NCI-H82 (cell line): ENCODE measurements at regions not wholly inside any gene's neighbourhood (a gene's known extent, or its start where the extent isn't known, plus 50 kb on each side); places are given as distances from the start of the nearest gene placed in this dataset.
A peak's percentile ranks its signal among the peaks of the same experiment; 100 is the strongest.
"Not testable (repeated sequence)": the region's sequence is repeated elsewhere in the genome, so short reads cannot be mapped to it uniquely, and the experiment has no call there.

Experiments
- DNase-seq: peaks from one replicate; lab custom pipeline; 2025; lab: John Stamatoyannopoulos, UW

DNA sequence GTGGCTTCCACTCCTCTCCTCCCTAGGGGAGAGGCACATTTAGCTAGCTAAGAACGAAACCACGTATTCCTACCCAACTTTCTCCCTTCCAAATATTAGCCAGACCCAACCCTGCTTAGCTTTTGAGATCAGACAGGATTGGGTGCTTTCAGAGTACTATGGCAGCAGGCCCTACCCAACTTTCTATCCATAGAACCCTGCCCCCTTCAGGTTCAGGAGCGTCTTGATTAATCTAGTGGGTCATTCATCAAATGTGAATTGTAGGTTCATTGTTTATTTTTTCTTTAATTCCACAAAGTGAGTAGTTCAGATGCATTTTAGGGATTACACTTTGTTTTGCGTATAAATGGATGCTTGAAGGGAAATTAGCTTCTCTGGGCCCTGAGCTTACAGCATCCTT lies 188.3 kb downstream of the MIB1 start:
- DNase-seq, result no peak

- no peak for DNase-seq
These were observed 189.6 kb downstream of the MIB1 start for GRCh38 chr18:21930177-21930576.

DNA sequence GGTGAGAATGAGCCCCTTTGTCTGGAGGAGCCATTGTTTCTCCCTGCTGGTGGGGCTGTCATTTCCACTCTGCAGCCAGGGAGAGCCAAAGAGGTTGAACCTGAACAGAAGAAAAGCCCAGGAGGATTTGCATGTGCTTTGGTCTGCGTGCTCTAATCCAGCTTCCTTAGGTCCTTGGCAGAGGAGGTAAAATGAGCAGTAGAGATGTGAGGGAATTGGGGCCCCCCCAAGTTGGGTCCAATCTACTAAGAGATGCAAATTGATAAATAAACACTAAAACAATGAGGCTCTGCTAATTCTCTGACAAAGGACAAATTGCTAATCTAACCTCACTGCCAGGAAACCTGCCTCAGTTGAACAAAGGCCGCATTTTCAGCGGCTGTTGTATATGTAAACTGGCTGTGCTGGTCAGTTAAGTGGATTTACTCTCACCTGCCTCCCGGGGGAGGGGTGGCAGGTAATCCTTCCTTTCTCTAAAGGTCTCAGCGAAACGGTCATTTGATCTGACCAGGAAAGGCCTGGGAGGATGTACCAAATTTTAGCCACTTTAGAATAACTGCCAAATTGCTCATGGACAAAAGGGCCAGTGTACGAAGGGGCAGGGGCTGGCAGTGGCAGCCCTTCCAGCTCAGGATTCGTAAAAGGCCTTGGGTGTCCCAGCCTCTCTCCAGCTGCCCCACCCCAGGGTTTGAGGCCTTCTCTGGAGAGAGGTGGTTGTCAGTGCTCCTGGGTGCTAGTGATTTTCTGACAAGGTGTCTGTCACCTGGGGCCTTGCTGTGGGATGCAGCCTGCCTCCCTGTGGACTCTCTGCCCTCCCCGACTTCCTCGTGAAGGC lies 193.6 kb downstream of the MIB1 start:
- DNase-seq, result peak; percentile 22

DNA sequence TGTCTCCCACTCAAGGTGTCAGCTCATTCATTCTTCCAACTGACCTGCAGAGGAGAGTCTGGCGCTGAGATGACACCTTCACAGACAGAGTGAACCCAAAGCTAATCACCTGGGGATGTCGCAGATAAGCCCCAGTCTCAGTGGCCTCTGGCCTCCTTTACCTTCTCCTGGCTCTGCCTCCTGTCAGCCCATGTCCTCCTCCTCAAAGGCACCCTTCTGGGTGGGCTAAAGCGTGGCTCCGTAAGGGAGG lies 194.1 kb downstream of the MIB1 start:
- DNase-seq, result no peak

- no peak for DNase-seq
These were observed 202.9 kb downstream of the MIB1 start for GRCh38 chr18:21943456-21943855.

DNA sequence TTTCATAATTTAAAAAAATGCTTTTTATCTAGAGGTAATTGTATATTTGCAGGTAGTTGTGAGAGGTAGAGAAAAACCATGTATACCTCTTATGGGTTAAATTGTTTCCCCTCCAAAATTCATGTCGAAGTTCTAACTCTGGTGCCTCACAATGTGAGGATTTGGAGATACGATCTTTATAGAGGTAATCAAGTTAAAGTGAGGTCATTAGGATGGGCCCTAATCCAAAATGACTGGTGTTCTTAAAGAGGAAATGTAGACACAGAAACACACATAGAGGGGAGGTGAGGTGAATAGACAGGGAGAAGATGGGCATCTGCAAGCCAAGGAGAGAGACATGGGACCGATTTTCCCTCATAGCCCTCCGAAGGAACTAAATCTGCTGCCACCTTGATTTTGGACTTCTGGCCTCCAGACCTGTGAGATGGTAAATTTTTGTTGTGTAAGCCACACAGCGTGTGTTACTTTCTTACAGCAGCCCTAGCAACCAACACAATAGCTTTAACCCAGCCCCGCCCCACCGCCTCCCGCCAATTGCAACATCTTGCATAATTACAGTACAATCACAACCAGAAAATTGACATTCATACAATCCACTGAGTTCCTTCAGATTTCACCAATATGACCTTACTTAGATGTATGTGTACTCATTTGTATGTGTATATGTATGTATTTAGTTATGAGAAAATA lies 208.9 kb downstream of the MIB1 start:
- no peak for DNase-seq

GRCh38 chr18:21955757-21956652 lies 213.4 kb upstream of the GATA6 start:
- peak; percentile 83 for DNase-seq

GRCh38 chr18:21958263-21958662 lies 211.1 kb upstream of the GATA6 start:
- no peak for DNase-seq

DNA sequence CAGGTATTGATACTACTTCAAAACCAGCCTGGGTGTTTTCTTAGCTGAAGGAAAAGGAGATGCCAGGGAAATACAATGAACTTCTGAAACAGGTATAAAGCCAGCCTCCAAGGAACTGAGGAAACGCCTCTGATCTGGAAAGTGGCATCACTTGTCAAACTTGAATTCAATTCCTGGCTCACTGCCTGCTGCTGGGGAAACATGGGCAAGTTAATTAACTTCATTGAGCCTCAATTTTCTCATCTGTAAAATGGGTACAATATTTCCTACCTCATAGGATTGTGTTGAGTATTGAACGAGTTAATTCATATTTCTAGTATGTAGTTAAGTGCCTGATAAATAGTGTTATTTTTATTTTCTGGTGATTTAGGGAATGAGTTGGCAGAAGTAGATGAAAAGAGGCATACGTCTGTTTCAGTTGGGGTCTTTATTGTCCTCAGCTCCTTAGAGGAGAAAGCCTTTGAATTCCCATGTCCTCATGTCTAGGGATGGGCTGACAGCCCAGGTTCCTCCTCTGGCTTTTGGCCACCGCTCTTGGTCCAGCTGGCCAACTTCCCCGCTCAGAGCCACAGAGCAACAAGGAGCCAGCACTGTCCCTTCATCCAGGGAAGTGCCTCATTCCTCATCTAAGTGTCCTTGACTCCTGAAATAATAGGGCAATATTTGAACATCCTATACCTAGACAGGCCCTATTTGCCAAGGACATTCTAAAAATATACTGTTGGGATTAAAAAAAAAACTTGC lies 210.5 kb upstream of the GATA6 start:
- DNase-seq, result no peak

DNA sequence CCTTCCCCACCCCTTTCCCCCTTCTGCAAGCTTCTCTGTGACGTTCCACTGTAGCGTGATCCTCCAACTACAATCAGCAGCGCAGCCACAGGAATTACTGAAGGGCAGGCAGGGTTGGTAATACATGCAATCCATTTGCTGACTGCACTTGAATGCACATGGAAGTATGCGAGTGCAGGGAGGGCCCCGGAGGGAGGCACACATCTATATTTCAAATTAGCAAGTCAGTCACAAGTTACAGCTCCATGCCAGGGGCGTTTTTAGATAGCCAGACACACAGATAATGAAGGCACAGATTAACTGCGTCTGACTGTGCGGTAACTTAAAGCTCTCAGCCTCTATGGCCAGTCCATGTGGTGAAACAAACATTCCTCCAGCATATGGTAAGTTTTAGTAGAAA lies 209.2 kb upstream of the GATA6 start:
- DNase-seq, result no peak

- DNase-seq, result no peak
These were observed 206.1 kb upstream of the GATA6 start for GRCh38 chr18:21963336-21963735.

DNA sequence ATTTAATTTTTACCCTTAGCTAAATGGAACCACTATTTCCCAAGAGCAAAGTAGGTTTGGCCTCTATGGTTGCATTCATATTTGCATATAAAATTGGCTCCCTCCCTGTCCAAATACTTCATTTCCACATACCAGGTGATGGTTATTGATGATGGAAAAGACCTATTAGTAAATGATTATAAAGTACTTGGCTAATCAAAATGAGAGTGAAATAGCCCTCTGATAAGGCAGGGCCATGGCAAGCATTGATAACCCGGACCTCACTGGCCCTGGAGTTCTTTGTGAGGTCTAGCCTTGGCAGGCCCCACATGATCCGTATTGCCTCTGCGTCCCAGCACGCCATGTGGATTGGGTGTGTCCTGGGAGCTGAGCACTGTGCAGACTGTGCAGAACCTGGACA lies 201.1 kb upstream of the GATA6 start:
- DNase-seq, result no peak

DNA sequence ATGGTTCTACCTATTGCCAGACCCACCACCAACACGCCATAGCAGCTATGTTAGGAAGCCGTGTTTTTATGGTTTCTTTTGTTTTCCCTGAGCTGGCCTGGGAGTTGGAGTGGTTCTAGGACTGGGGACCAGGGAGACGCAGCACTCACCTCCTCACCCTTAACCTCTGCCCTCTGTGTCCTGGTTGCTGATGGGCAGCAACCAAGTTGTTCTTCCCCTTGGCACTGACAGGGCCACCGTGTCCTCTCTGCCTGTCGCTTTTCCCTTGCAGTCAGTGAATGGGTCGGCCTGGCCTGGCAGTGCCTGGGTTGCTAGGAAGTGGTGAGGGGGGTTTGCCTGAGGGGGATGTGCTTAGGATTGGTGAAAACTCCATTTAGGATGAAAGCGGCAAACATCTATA lies 197.1 kb upstream of the GATA6 start:
- DNase-seq, result no peak

DNA sequence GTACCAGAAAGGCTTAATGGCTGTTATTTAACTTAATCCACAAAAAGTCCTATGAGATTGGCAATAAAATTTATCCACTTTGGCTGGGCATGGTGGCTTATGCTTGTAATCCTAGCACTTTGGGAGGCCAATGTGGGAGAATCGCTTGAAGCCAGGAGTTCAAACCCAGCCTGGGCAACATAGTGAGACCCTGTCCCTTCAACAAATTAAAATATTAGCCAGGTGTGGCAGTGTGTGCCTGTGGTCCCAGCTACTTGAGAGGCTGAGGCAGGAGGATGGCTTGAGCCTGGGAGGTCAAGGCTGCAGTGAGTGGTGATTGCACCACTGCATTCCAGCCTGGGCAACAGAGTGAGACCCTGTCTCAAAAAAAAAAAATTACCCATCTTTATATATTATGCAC lies 193.4 kb upstream of the GATA6 start:
- peak; percentile 50 for DNase-seq

GRCh38 chr18:21978546-21979170 lies 190.7 kb upstream of the GATA6 start:
- no peak for DNase-seq

- peak; percentile 35 for DNase-seq
These were observed 190.2 kb upstream of the GATA6 start for GRCh38 chr18:21979171-21979560.

DNA sequence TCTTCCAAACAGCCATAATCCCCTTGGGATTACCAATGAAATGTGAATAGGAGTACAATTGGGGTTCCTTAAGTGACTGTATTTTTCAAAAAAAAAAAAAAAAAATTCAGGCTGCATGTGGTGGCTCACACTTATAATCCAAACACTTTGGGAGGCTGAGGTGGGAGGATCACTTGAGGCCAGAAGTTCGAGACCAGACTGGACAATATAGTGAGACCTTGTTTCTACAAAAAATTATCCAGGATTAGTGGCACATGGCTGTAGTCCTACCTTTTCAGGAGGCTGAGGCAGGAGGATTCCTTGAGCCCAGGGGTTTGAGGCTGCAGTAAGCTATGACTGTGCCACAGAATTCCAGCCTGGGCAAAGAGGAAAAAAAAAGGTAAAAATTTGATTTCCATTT lies 189.6 kb upstream of the GATA6 start:
- no peak for DNase-seq

GRCh38 chr18:21980744-21981143 lies 188.6 kb upstream of the GATA6 start:
- DNase-seq, result no peak

- not testable (repeated sequence) for DNase-seq
These were observed 187.9 kb upstream of the GATA6 start for GRCh38 chr18:21981489-21981888.

DNA sequence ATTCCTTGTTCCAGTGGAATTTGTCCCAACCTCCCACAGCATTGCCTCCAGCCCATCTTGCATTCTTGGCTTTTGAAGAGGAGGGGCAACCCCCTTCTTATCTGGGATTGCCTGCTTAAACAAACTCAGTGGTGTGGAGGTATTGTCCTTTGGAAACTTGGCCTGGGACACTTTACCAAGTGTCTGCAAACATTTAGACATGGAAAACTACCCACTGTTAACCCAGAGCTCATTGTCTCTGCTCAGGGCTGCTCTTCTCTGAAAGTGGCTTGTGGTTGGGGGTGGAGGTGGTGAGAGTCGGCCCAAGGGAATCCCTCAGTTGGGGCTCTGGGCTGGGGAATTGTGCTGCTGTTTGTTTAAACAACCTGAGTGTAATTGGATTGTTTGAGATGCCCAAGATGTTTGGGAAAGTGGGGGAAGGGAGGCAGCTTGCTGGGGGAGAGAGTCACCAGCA lies 178.3 kb upstream of the GATA6 start:
- peak; percentile 93 for DNase-seq

DNA sequence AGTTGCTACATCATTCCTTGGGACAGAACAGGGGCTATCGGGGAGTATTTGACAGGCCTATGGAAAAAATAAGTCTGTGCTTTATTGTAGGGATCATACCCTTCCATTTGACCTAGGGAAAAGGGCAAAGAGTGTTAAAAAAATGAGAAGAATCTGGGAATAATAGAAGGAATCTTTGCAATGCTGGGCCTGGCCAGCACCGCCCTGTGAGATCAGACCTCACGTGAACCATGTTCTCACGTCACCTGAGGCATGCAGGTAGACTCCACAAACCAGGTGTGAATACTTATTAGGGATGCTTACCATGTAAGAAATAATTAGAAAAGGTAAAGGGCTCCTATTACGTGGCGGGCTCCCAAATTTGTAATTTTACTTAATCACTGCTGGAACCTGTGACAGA lies 177.5 kb upstream of the GATA6 start:
- no peak for DNase-seq
